ENCODE measurements at regions not wholly inside any gene's neighbourhood (a gene's known extent, or its start where the extent isn't known, plus 50 kb on each side); places are given as distances from the start of the nearest gene placed in this dataset.

DNA sequence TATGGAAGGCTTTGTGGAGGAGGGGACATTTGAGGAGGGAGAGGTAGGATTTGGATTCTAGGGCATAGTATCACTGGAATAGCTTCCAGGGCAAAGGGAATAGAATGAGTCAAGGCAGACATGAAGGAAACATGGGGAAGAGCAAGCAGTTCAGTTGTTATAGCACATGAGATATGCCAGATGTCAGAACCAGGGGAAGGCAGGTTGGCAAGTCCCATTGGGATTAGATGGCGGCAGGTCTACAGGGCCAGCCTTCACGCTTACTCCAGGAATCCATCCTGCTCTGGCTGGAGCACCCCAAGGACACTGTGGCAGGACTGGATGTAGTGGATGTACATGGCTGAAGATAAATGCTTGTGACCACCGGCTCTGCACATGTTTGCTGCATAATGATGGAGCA, 120.4 kb upstream of the ST8SIA2 start:
- no peak for TF ChIP-seq CTCF (IDR thresholded peaks at IDR 0.05)
- TF ChIP-seq EZH2phosphoT487 (IDR thresholded peaks at IDR 0.05): no peak
- no peak for TF ChIP-seq EZH2 (IDR thresholded peaks at IDR 0.05)
